GM12878 (cell line): ENCODE measurements at regions not wholly inside any gene's neighbourhood (a gene's known extent, or its start where the extent isn't known, plus 50 kb on each side); places are given as distances from the start of the nearest gene placed in this dataset.
"Not testable (repeated sequence)": the region's sequence is repeated elsewhere in the genome, so short reads cannot be mapped to it uniquely, and the experiment has no call there.

Source experiments
- EP300 ChIP-seq, 2 experiments: fragments of 150-350 bp in 1 of 2; IDR thresholded peaks; 2 replicates each; pipeline ENCODE4 v1.6.1; 2011 to 2012; ENCODE audit warnings: low read depth in 2 of 2, low read length in 2 of 2, borderline replicate concordance in 1 of 2, improper control_type of control experiment in 1 of 2, inconsistent platforms in 1 of 2; ENCODE audit not compliant: control insufficient read depth in 1 of 2
- GATAD2B ChIP-seq: fragments of 450-650 bp; conservative IDR thresholded peaks from 2 replicates; pipeline ENCODE4 v1.6.1; 2017; ENCODE audit warnings: low read depth, mild to moderate bottlenecking, moderate library complexity
- POLR2AphosphoS5 ChIP-seq: IDR thresholded peaks from 2 replicates; pipeline ENCODE4 v1.6.1; 2011; ENCODE audit warnings: mild to moderate bottlenecking, low read length, inconsistent platforms
- ZBTB33 ChIP-seq: fragments of 450-650 bp; IDR thresholded peaks from 2 replicates; pipeline ENCODE4 v1.6.1; 2017; ENCODE audit warnings: mild to moderate bottlenecking
- TF ChIP-seq, protein P1 (sequence below): IDR thresholded peaks from 2 replicates; pipeline ENCODE4 v1.6.1; 2011; ENCODE audit warnings: borderline replicate concordance, low read depth, mild to moderate bottlenecking, moderate library complexity, mixed read lengths, low read length; ENCODE audit not compliant: insufficient read depth; ENCODE audit errors: extremely low read length
- TF ChIP-seq, protein P2 (sequence below): IDR thresholded peaks from 2 replicates; pipeline ENCODE4 v1.6.1; 2012; ENCODE audit warnings: improper control_type of control experiment, low read depth, low read length; ENCODE audit not compliant: insufficient replicate concordance

- TF ChIP-seq EP300 (IDR thresholded peaks at IDR 0.05; ENCODE audit: borderline replicate concordance in 1 of 2, control insufficient read depth in 1 of 2, low read depth in 2 of 2, low read length in 2 of 2); POLR2AphosphoS5; GATAD2B; ZBTB33: not testable (repeated sequence)
- TF ChIP-seq, protein P1, sequence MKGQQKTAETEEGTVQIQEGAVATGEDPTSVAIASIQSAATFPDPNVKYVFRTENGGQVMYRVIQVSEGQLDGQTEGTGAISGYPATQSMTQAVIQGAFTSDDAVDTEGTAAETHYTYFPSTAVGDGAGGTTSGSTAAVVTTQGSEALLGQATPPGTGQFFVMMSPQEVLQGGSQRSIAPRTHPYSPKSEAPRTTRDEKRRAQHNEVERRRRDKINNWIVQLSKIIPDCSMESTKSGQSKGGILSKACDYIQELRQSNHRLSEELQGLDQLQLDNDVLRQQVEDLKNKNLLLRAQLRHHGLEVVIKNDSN, result not testable (repeated sequence)
- TF ChIP-seq, protein P2, sequence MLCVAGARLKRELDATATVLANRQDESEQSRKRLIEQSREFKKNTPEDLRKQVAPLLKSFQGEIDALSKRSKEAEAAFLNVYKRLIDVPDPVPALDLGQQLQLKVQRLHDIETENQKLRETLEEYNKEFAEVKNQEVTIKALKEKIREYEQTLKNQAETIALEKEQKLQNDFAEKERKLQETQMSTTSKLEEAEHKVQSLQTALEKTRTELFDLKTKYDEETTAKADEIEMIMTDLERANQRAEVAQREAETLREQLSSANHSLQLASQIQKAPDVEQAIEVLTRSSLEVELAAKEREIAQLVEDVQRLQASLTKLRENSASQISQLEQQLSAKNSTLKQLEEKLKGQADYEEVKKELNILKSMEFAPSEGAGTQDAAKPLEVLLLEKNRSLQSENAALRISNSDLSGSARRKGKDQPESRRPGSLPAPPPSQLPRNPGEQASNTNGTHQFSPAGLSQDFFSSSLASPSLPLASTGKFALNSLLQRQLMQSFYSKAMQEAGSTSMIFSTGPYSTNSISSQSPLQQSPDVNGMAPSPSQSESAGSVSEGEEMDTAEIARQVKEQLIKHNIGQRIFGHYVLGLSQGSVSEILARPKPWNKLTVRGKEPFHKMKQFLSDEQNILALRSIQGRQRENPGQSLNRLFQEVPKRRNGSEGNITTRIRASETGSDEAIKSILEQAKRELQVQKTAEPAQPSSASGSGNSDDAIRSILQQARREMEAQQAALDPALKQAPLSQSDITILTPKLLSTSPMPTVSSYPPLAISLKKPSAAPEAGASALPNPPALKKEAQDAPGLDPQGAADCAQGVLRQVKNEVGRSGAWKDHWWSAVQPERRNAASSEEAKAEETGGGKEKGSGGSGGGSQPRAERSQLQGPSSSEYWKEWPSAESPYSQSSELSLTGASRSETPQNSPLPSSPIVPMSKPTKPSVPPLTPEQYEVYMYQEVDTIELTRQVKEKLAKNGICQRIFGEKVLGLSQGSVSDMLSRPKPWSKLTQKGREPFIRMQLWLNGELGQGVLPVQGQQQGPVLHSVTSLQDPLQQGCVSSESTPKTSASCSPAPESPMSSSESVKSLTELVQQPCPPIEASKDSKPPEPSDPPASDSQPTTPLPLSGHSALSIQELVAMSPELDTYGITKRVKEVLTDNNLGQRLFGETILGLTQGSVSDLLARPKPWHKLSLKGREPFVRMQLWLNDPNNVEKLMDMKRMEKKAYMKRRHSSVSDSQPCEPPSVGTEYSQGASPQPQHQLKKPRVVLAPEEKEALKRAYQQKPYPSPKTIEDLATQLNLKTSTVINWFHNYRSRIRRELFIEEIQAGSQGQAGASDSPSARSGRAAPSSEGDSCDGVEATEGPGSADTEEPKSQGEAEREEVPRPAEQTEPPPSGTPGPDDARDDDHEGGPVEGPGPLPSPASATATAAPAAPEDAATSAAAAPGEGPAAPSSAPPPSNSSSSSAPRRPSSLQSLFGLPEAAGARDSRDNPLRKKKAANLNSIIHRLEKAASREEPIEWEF, result not testable (repeated sequence)
Measured at GRCh38 chr16:33710696-33711087, 251.3 kb downstream of the TP53TG3F start.
